Muscle of leg (tissue), 3 donors: ENCODE measurements at regions not wholly inside any gene's neighbourhood (a gene's known extent, or its start where the extent isn't known, plus 50 kb on each side); places are given as distances from the start of the nearest gene placed in this dataset.

ENCODE experiments used
- DNase-seq: peaks from one replicate; pipeline ENCODE4 v3.0.0; 2013
- H3K27ac ChIP-seq: one replicate; pipeline ENCODE4 v1.5.1; 2013; ENCODE audit warnings: mild to moderate bottlenecking, low read length, control low read depth
- H3K27me3 ChIP-seq: one replicate; pipeline ENCODE4 v1.6.1; 2013; ENCODE audit warnings: low read length; ENCODE audit not compliant: control insufficient read depth, insufficient read depth
- H3K36me3 ChIP-seq: one replicate; pipeline ENCODE4 v1.6.1; 2013; ENCODE audit warnings: low read length; ENCODE audit not compliant: control insufficient read depth, insufficient read depth
- H3K4me1 ChIP-seq: one replicate; pipeline ENCODE4 v1.6.1; 2013; ENCODE audit warnings: low read length; ENCODE audit not compliant: control insufficient read depth, insufficient read depth
- H3K4me3 ChIP-seq: one replicate; pipeline ENCODE4 v1.5.1; 2013; ENCODE audit warnings: low read length, control low read depth
- H3K9me3 ChIP-seq: replicated peaks from 2 replicates; pipeline ENCODE4 v1.6.1; 2013; ENCODE audit warnings: low read depth, low read length; ENCODE audit not compliant: control insufficient read depth
- WGBS: methylation state at CpG from one replicate; pipeline ENCODE4 v1.1.5; 2013; ENCODE audit warnings: missing lambda C conversion rate; ENCODE audit not compliant: insufficient coverage; 5-methylcytosine and 5-hydroxymethylcytosine counted together

- Histone ChIP-seq H3K4me3 (no peak overlapping the region), H3K9me3 (no peaks in the 10 kb centered on the region), H3K4me1 (peaks cover 28% of the 10 kb centered on the region), H3K36me3 (no peaks in the 10 kb centered on the region), H3K27me3 (no peaks in the 10 kb centered on the region), H3K27ac (no peak overlapping the region)
- 80% methylated on average over 4 of the region's 6 CpGs for WGBS
- no peak for DNase-seq
Observed at GRCh38 chr2:201968050-201968449, 65.6 kb upstream of the FZD7 start.

GRCh38 chr2:201968476-201968875 lies 65.2 kb upstream of the FZD7 start:
- Histone ChIP-seq H3K27me3 (no peaks in the 10 kb centered on the region), H3K36me3 (no peaks in the 10 kb centered on the region), H3K27ac (no peak overlapping the region), H3K9me3 (no peaks in the 10 kb centered on the region), H3K4me1 (peaks cover 32% of the 10 kb centered on the region), H3K4me3 (no peak overlapping the region)
- no peak for DNase-seq
- 73% methylated on average over 7 of the region's 10 CpGs for WGBS

- H3K36me3 ChIP-seq, result no peaks in the 10 kb centered on the region
- H3K4me3 ChIP-seq, result no peak overlapping the region
- H3K27ac ChIP-seq, result no peak overlapping the region
- H3K27me3 ChIP-seq, result no peaks in the 10 kb centered on the region
- WGBS, result 64% methylated on average over 11 of the region's 14 CpGs
- H3K4me1 ChIP-seq, result peaks cover 36% of the 10 kb centered on the region
- no peak for DNase-seq
- H3K9me3 ChIP-seq, result no peaks in the 10 kb centered on the region
Observed at GRCh38 chr2:201969241-201969937, 64.3 kb upstream of the FZD7 start.

GRCh38 chr2:201969938-201970785 lies 63.5 kb upstream of the FZD7 start:
- Histone ChIP-seq H3K27ac (no peak overlapping the region), H3K36me3 (no peaks in the 10 kb centered on the region), H3K9me3 (no peaks in the 10 kb centered on the region), H3K4me3 (no peak overlapping the region), H3K27me3 (no peaks in the 10 kb centered on the region), H3K4me1 (peaks cover 43% of the 10 kb centered on the region)
- peak; percentile 52 for DNase-seq
- 80% methylated on average over 1 of the region's 12 CpGs for WGBS

GRCh38 chr2:201970786-201971108 lies 62.9 kb upstream of the FZD7 start:
- H3K4me1 ChIP-seq, result peaks cover 43% of the 10 kb centered on the region
- no peak overlapping the region for H3K4me3 ChIP-seq
- no peaks in the 10 kb centered on the region for H3K9me3 ChIP-seq
- no peak overlapping the region for H3K27ac ChIP-seq
- no peaks in the 10 kb centered on the region for H3K36me3 ChIP-seq
- no peak for DNase-seq
- no peaks in the 10 kb centered on the region for H3K27me3 ChIP-seq
- WGBS, result 100% methylated on average over 2 of the region's 4 CpGs

GRCh38 chr2:201971531-201972228 lies 62.0 kb upstream of the FZD7 start:
- no peak for DNase-seq
- no peak overlapping the region for H3K27ac ChIP-seq
- 83% methylated on average over 2 of the region's 5 CpGs for WGBS

GRCh38 chr2:201972621-201973255 lies 60.9 kb upstream of the FZD7 start:
- Histone ChIP-seq H3K4me1 (peaks cover 44% of the 10 kb centered on the region), H3K27me3 (no peaks in the 10 kb centered on the region), H3K27ac (no peak overlapping the region), H3K36me3 (no peaks in the 10 kb centered on the region), H3K9me3 (no peaks in the 10 kb centered on the region), H3K4me3 (no peak overlapping the region)
- DNase-seq, result no peak
- no CpG with 5 or more reads among the region's 10 CpGs for whole genome bisulfite sequencing

More at GRCh38 chr2:201971531-201972228, 62.0 kb upstream of the FZD7 start:
- Histone ChIP-seq H3K27me3 (no peaks in the 10 kb centered on the region), H3K4me1 (peaks cover 43% of the 10 kb centered on the region), H3K9me3 (no peaks in the 10 kb centered on the region), H3K4me3 (no peak overlapping the region), H3K36me3 (no peaks in the 10 kb centered on the region)

GRCh38 chr2:201973305-201973928 lies 60.2 kb upstream of the FZD7 start:
- Histone ChIP-seq H3K4me1 (peaks cover 48% of the 10 kb centered on the region), H3K36me3 (no peaks in the 10 kb centered on the region), H3K9me3 (no peaks in the 10 kb centered on the region), H3K27me3 (no peaks in the 10 kb centered on the region), H3K4me3 (no peak overlapping the region), H3K27ac (no peak overlapping the region)
- DNase-seq, result no peak
- 83% methylated on average over 9 of the region's 10 CpGs for WGBS

- Histone ChIP-seq H3K4me1 (peaks cover 56% of the 10 kb centered on the region), H3K27ac (peak overlapping the region; percentile 52), H3K36me3 (no peaks in the 10 kb centered on the region), H3K4me3 (no peak overlapping the region), H3K9me3 (no peaks in the 10 kb centered on the region), H3K27me3 (no peaks in the 10 kb centered on the region)
- peak; percentile 76 for DNase-seq
- 40% methylated on average over 3 of the region's 12 CpGs for WGBS
Observed at GRCh38 chr2:201974171-201975100, 59.2 kb upstream of the FZD7 start.
